ENCODE measurements at regions not wholly inside any gene's neighbourhood (a gene's known extent, or its start where the extent isn't known, plus 50 kb on each side); places are given as distances from the start of the nearest gene placed in this dataset.

- DNase-seq (ENCODE audit: low read depth), result no peak
Observed at GRCh38 chr16:82405736-82406135, 221.0 kb upstream of the CDH13 start.

- no peak for DNase-seq (ENCODE audit: low read depth)
Observed at GRCh38 chr16:82404586-82405315, 222.0 kb upstream of the CDH13 start.

- DNase-seq (ENCODE audit: low read depth), result no peak
Observed at GRCh38 chr16:82402665-82403218, 224.0 kb upstream of the CDH13 start.

GRCh38 chr16:82400046-82400445 lies 226.7 kb upstream of the CDH13 start:
- no peak for DNase-seq (ENCODE audit: low read depth)

- DNase-seq (ENCODE audit: low read depth), result no peak
Observed at GRCh38 chr16:82396509-82396908, 226.5 kb upstream of the MPHOSPH6 start.

GRCh38 chr16:82395212-82395611 lies 225.2 kb upstream of the MPHOSPH6 start:
- no peak for DNase-seq (ENCODE audit: low read depth)

DNA sequence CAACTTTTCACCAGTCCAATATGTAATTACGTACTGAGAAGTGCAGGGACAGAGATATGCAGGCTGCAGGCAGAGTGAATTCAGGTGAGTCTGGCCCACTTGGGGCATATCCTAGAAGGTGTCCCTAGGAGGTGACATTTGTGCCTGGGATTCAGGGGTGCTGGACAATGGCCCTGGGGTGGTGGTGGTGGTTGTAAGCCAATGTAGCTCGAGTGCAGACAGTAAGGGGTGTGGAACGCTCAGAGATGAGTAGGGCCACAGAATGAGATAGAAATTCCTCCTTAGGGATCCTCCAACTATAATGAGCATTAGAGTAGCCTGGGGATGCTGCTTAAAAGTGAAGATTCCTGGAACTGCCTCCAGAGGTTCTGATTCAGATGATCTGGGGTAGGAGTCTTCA lies 221.7 kb upstream of the MPHOSPH6 start:
- no peak for DNase-seq (ENCODE audit: low read depth)

- no peak for DNase-seq (ENCODE audit: low read depth)
Observed at GRCh38 chr16:82389956-82390650, 220.1 kb upstream of the MPHOSPH6 start.

DNA sequence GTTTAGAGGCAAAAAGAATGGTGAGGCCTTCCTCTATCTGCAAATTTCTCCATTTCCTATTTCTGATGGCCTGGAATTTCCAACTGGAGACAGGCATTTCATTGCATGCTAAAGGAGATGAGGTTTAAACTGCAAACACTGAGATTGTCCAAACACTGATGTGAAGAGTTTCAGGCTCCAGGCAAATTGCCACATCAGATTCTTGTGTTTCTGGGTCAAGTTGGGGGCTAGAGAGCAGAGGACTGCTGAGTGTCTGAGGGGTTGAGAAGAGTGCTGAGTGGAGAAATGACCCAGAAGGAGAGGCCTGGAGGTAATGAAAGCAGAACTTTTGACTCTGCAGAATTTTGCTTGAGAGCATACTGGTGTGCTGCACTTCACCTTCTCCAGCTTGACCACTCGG lies 216.7 kb upstream of the MPHOSPH6 start:
- no peak for DNase-seq (ENCODE audit: low read depth)

DNA sequence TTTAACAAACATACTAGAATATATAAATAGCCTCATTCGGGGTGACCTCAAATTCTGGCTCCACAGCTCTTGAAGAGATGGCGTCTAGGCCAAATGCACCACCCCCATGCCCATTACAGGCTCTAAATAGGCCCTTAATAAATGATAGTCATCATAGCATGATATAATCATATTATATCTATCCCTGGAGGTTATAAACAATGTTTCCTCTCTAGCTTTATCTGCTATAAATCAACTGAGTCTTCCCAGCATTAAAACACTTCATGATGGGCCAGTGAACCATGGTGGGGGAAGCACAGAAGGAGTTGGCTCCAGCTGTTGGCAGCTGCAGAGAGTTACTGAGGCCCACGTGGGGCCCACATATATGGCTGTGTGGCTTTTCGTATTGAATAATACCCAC lies 214.9 kb upstream of the MPHOSPH6 start:
- no peak for DNase-seq (ENCODE audit: low read depth)

- no peak for DNase-seq (ENCODE audit: low read depth)
Observed at GRCh38 chr16:82384017-82384416, 214.0 kb upstream of the MPHOSPH6 start.

GRCh38 chr16:82382521-82382920 lies 212.5 kb upstream of the MPHOSPH6 start:
- no peak for DNase-seq (ENCODE audit: low read depth)

DNA sequence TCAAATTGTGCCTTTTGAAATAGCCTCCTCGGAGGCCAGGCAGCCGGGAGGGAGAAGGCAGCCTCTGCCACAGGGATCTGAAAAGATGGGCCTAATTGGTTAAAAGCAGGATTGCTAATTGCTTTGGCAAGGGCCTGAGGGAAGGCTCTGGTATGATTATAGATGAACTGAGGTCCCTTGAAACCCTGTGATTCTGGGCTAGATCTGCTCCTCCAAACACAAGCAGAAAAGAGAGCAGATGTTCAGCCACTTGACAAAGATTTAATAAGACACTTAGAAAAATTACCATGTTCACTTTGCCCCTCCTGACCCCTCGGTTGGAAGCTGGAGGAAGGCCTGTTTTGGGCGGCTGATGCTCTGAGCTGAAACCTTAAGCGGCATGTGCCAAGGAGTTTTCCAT lies 209.5 kb upstream of the MPHOSPH6 start:
- DNase-seq (ENCODE audit: low read depth), result no peak

DNA sequence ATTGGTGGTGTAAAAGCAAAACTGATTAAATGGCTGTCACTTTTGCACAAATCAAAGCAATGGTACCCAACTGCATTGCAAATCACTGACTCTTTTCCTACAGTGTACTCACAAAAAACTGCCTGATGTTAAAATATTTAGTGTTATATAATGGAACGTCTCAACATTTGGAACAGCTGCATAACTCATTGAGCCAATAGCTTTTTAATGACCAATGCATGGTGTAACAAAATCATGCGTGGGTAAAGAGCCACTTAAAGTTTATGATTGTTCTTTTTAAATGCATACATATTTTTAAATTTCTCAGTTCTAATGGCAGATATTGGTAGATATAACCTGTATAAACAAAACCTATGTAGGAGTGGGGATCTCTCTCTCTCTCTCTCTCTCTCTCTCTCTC lies 204.0 kb upstream of the MPHOSPH6 start:
- no peak for DNase-seq (ENCODE audit: low read depth)

GRCh38 chr16:82370282-82370681 lies 200.3 kb upstream of the MPHOSPH6 start:
- DNase-seq (ENCODE audit: low read depth), result no peak

GRCh38 chr16:82368041-82368440 lies 198.0 kb upstream of the MPHOSPH6 start:
- DNase-seq (ENCODE audit: low read depth), result no peak

- no peak for DNase-seq (ENCODE audit: low read depth)
Observed at GRCh38 chr16:82366462-82366861, 196.4 kb upstream of the MPHOSPH6 start.

DNA sequence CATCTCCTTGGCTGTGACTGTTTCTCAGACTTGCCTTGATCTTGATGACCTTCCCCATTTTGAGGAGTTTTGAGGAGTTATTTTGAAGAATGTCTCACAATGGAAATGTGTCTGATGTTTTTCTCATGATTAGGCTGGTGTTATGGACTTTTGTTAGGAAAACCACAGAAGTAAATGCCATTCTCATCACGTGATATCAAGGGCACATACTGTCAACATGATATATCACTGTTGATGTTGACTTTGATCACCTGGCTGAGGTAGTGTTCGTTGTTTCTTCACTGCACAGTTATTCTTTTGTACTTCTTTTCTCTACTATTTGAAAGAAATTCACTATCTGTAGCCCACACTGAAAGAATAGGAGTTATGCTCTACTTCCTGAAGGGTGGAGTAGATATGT lies 194.7 kb upstream of the MPHOSPH6 start:
- no peak for DNase-seq (ENCODE audit: low read depth)

- no peak for DNase-seq (ENCODE audit: low read depth)
Observed at GRCh38 chr16:82363026-82363816, 193.2 kb upstream of the MPHOSPH6 start.

DNA sequence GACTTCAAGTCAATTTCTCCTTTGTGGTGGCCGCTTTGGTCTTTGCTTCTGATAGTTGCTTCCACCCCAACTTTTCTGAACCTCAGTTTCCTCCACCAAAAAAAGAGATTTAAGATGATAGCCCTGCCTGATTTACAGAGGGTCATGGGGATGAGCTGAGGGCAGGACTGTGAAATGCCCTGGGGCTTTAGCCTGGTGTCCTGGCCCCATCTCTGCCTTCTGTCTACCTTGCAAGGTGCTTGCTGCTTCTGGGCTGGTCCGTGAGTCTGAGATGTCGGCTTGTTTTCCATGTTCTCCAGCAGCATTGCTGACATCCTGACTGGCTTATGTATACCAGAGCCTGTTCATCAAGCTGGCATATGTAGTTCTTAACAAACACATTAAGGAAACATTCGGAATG lies 191.9 kb upstream of the MPHOSPH6 start:
- no peak for DNase-seq (ENCODE audit: low read depth)

- no peak for DNase-seq (ENCODE audit: low read depth)
Observed at GRCh38 chr16:82360024-82360783, 190.2 kb upstream of the MPHOSPH6 start.

Measured in activated T-cell treated with anti-CD3 and anti-CD28 coated beads for 1 hour (primary cell).